IPS DF 6.9 (cell line): ENCODE measurements at regions not wholly inside any gene's neighbourhood (a gene's known extent, or its start where the extent isn't known, plus 50 kb on each side); places are given as distances from the start of the nearest gene placed in this dataset.
"Not testable (repeated sequence)": the region's sequence is repeated elsewhere in the genome, so short reads cannot be mapped to it uniquely, and the experiment has no call there.

Experiments used
- DNase-seq: peaks from one replicate; pipeline ENCODE4 v3.0.0-alpha.2; 2013; ENCODE audit warnings: low read depth, low spot score
- H3K27ac ChIP-seq: one replicate; pipeline ENCODE4 v1.5.1; 2013; ENCODE audit warnings: low read length, control low read depth
- H3K27me3 ChIP-seq: 2 replicates; pipeline ENCODE4 v1.6.1; 2013; ENCODE audit warnings: mild to moderate bottlenecking, low read length; ENCODE audit not compliant: control insufficient read depth, insufficient read depth
- H3K36me3 ChIP-seq: 2 replicates; pipeline ENCODE4 v1.6.1; 2013; ENCODE audit warnings: low read length; ENCODE audit not compliant: control insufficient read depth, insufficient read depth
- H3K4me1 ChIP-seq: 2 replicates; pipeline ENCODE4 v1.6.1; 2013; ENCODE audit warnings: low read length; ENCODE audit not compliant: control insufficient read depth, insufficient read depth
- H3K4me3 ChIP-seq: 2 replicates; pipeline ENCODE4 v1.5.1; 2013; ENCODE audit warnings: mild to moderate bottlenecking, low read length
- H3K9me3 ChIP-seq: 2 replicates; pipeline ENCODE4 v1.6.1; 2013; ENCODE audit warnings: low read length, inconsistent platforms; ENCODE audit not compliant: control insufficient read depth, insufficient read depth
- WGBS: extraction: QIAGEN DNeasy Blood & Tissue Kit; methylation state at CpG from one replicate; pipeline ENCODE4 v1.1.7; 2013; ENCODE audit warnings: mixed read lengths, missing lambda C conversion rate; ENCODE audit not compliant: insufficient read length, insufficient coverage; 5-methylcytosine and 5-hydroxymethylcytosine counted together

DNA sequence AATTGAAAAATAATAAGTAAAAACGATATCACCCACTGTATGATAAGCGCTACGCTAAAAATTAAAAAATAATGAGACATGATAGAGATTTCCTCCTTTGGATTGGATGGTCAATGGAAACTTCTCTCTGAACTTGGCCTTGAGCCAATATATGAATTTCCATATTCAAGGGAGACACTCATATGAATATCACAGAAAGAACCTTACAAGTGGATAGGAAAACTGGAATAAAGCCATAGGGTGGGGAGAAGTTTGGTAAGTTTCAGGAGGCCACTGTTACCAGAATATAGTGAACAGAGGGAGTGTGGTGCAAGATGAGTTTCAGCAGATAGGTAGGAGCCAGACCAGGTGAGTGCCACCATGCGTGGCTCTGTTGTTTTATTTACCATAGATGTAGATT, 147.2 kb downstream of the SEM1 start:
- WGBS: no CpG with 5 or more reads among the region's 4 CpGs
- no peak overlapping the region for H3K4me3 ChIP-seq
- H3K4me1 ChIP-seq: no peaks in the 10 kb centered on the region; the same call in 1 of the 2 replicates
- no peaks in the 10 kb centered on the region for H3K27me3 ChIP-seq
- H3K27ac ChIP-seq: no peak overlapping the region
- H3K36me3 ChIP-seq: no peaks in the 10 kb centered on the region
- H3K9me3 ChIP-seq: no peaks in the 10 kb centered on the region
- no peak for DNase-seq

- WGBS: no CpG with 5 or more reads among the region's 1 CpG
- H3K27ac ChIP-seq: no peak overlapping the region
- H3K4me3 ChIP-seq: no peak overlapping the region
- DNase-seq: no peak
- H3K4me1 ChIP-seq: no peaks in the 10 kb centered on the region; the same call in 1 of the 2 replicates
- no peaks in the 10 kb centered on the region for H3K9me3 ChIP-seq
- no peaks in the 10 kb centered on the region for H3K27me3 ChIP-seq
- no peaks in the 10 kb centered on the region for H3K36me3 ChIP-seq
Observed at GRCh38 chr7:96561892-96562291, 147.8 kb downstream of the SEM1 start.

DNA sequence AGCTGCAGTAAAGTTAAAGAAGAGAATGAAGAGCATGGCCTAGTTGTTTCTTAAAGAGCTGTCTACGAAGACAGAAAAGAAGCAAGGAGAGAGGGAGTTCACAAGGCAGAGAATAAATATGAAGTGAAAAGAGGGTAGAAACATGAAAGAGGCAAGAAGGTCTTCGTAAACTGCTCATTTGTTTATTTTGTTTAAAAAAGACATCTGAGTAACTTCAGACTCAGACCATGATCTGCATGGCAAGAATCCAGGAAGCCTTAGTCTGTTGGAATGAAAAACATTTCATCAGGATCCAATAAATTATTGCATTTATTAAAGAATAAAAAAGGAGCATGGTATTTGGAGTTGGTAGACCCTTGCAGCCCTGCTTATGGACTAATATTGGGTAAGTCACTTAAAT, 151.1 kb downstream of the SEM1 start:
- Histone ChIP-seq H3K9me3 (no peaks in the 10 kb centered on the region), H3K4me1 (no peaks in the 10 kb centered on the region; the same call in 1 of the 2 replicates), H3K27me3 (no peaks in the 10 kb centered on the region), H3K4me3 (no peak overlapping the region), H3K27ac (no peak overlapping the region), H3K36me3 (no peaks in the 10 kb centered on the region)
- no CpG with 5 or more reads among the region's 2 CpGs for WGBS
- DNase-seq: no peak

GRCh38 chr7:96558093-96558492, 151.6 kb downstream of the SEM1 start:
- Histone ChIP-seq H3K4me1 (no peaks in the 10 kb centered on the region; the same call in 1 of the 2 replicates), H3K9me3 (no peaks in the 10 kb centered on the region), H3K36me3 (no peaks in the 10 kb centered on the region), H3K27me3 (no peaks in the 10 kb centered on the region), H3K27ac (no peak overlapping the region), H3K4me3 (no peak overlapping the region)
- no CpG with 5 or more reads among the region's 9 CpGs for WGBS
- DNase-seq: no peak

- H3K27me3 ChIP-seq, H3K4me3 ChIP-seq, H3K4me1 ChIP-seq, H3K27ac ChIP-seq, DNase-seq, H3K9me3 ChIP-seq, H3K36me3 ChIP-seq: not testable (repeated sequence)
- WGBS: no CpG with 5 or more reads among the region's 13 CpGs
Observed at GRCh38 chr7:96557598-96557997, 152.0 kb downstream of the SEM1 start.

GRCh38 chr7:96548664-96549063, 161.0 kb downstream of the SEM1 start:
- Histone ChIP-seq H3K9me3 (no peaks in the 10 kb centered on the region), H3K4me3 (no peak overlapping the region), H3K36me3 (no peaks in the 10 kb centered on the region), H3K27me3 (no peaks in the 10 kb centered on the region), H3K4me1 (no peaks in the 10 kb centered on the region), H3K27ac (no peak overlapping the region)
- whole genome bisulfite sequencing: no CpG with 5 or more reads among the region's 5 CpGs
- DNase-seq: no peak

DNA sequence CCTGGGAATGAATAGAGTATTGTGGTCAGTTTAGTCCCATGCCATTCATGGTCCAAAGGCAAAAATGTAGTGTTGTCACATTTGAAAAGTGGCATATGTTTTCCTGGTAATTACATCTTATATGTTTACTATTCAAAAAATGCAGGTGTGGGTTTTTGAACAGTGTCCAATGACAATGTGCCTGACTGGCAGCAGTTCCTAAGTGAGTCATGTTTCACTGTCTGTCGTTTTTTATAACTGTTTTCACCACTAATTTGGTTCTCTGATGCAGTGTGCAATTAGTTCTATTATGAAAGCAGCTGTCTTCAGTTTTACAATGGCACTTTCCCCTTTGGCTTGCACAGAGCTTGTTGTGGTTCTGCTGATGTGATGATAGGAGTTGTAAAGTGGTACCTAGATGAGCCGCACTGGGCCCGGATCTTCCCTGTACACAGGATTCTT, 162.3 kb downstream of the SEM1 start:
- Histone ChIP-seq H3K27ac (no peak overlapping the region), H3K36me3 (no peaks in the 10 kb centered on the region), H3K4me1 (no peaks in the 10 kb centered on the region), H3K4me3 (no peak overlapping the region), H3K9me3 (no peaks in the 10 kb centered on the region), H3K27me3 (no peaks in the 10 kb centered on the region)
- WGBS: no CpG with 5 or more reads among the region's 3 CpGs
- DNase-seq: no peak

DNA sequence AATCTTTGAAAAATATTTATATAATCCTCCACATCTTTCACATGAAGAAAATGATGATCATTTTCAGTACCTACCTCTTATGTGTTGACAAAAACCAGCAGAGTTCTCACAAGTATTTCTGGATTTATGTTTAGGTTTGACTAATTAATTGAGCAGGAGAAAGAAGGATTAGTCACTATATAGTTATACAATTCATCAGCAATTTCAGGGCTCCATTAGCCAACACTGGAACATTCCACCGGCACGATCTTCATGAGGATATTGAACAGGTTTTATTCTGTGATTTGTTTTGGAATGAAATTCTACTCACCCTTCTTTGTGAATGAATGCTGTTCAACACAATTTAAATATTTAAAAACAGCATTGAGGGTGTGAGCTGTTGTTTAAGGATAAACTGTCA, 163.2 kb downstream of the SEM1 start:
- Histone ChIP-seq H3K9me3 (no peaks in the 10 kb centered on the region), H3K4me3 (no peak overlapping the region), H3K27me3 (no peaks in the 10 kb centered on the region), H3K4me1 (no peaks in the 10 kb centered on the region), H3K27ac (no peak overlapping the region), H3K36me3 (no peaks in the 10 kb centered on the region)
- no CpG with 5 or more reads among the region's 2 CpGs for WGBS
- no peak for DNase-seq

- no CpG with 5 or more reads among the region's 1 CpG for WGBS
- no peak for DNase-seq
- Histone ChIP-seq H3K4me3 (no peak overlapping the region), H3K9me3 (no peaks in the 10 kb centered on the region), H3K27me3 (no peaks in the 10 kb centered on the region), H3K27ac (no peak overlapping the region), H3K36me3 (no peaks in the 10 kb centered on the region), H3K4me1 (no peaks in the 10 kb centered on the region)
Observed at GRCh38 chr7:96539471-96539870, 170.2 kb downstream of the SEM1 start.

DNA sequence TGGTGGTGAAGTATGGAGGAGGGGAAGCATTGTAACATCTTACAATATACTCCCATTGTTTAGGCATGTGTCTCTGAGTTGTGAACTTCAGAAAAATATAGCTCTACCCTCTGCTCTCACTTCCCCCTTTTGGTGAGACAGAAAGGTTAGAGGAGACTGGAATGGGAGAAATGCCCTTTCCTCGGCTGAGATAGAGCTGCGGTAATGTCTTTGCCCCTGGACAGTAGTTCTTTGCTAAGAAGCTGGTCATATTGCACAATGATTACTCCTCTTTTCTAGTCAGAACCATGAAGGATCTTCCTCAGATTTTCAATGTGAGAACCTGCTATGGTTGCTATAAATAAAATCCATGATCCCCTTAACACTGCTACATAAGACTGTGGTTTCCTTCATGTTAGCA, 171.0 kb downstream of the SEM1 start:
- Histone ChIP-seq H3K4me1 (no peaks in the 10 kb centered on the region), H3K36me3 (no peaks in the 10 kb centered on the region), H3K27me3 (no peaks in the 10 kb centered on the region), H3K9me3 (no peaks in the 10 kb centered on the region), H3K4me3 (no peak overlapping the region), H3K27ac (no peak overlapping the region)
- no CpG with 5 or more reads among the region's 2 CpGs for WGBS
- no peak for DNase-seq

DNA sequence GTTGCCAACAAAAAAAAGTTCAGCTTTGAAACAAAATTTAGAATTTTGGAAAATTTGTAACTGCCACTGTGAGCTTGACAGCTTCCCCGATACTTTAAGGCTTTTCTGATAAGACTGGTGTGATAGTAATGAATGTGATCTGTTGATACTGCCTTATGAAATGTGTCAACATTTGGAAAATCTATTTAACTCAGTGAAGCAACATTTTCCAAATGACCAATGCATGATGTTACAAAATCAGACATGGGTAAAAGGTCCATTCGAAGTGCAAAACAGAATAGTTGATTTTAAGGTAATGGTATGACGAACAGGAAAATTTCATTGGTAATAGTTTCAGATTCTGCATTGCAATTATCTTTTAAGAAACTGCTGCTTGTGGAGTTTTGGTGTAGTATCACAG, 175.4 kb downstream of the SEM1 start:
- Histone ChIP-seq H3K27ac (no peak overlapping the region), H3K9me3 (no peaks in the 10 kb centered on the region), H3K36me3 (no peaks in the 10 kb centered on the region), H3K4me1 (no peaks in the 10 kb centered on the region), H3K4me3 (no peak overlapping the region), H3K27me3 (no peaks in the 10 kb centered on the region)
- DNase-seq: no peak
- WGBS: no CpG with 5 or more reads among the region's 3 CpGs
